WTC11 (cell line): ENCODE measurements at regions not wholly inside any gene's neighbourhood (a gene's known extent, or its start where the extent isn't known, plus 50 kb on each side); places are given as distances from the start of the nearest gene placed in this dataset.

Experiments used
- CTCF ChIP-seq: fragments of 200-600 bp; IDR thresholded peaks from 2 replicates; pipeline ENCODE4 v1.8.0; 2022; ENCODE audit warnings: antibody characterized with exemption
- ESRRA ChIP-seq: sonication (generic); formaldehyde crosslinking; IDR thresholded peaks from 2 replicates; pipeline ENCODE4 v1.8.1; 2022; ENCODE audit warnings: mild to moderate bottlenecking, missing genetic modification reagents, borderline replicate concordance
- FOXP4 ChIP-seq: sonication (generic); formaldehyde crosslinking; IDR thresholded peaks from 2 replicates; pipeline ENCODE4 v1.8.0; 2022; ENCODE audit warnings: mild to moderate bottlenecking, missing genetic modification reagents
- GRHL2 ChIP-seq: fragments of 250-450 bp; sonication (Bioruptor Pico); IDR thresholded peaks from 2 replicates; pipeline ENCODE4 v1.8.0; 2022; ENCODE audit warnings: mild to moderate bottlenecking, moderate library complexity; ENCODE audit not compliant: insufficient replicate concordance, severe bottlenecking
- JUN ChIP-seq: sonication (generic); formaldehyde crosslinking; IDR thresholded peaks from 2 replicates; pipeline ENCODE4 v1.8.0; 2023; ENCODE audit warnings: mild to moderate bottlenecking, missing genetic modification reagents
- SP1 ChIP-seq: sonication (generic); formaldehyde crosslinking; conservative IDR thresholded peaks from 2 replicates; pipeline ENCODE4 v1.8.1; 2022; ENCODE audit warnings: missing genetic modification reagents

- TF ChIP-seq CTCF, result no peak
- no peak for TF ChIP-seq ESRRA (CRISPR knock-in tag)
- no peak for TF ChIP-seq JUN (CRISPR knock-in tag)
- no peak for TF ChIP-seq FOXP4
- no peak for TF ChIP-seq SP1 (CRISPR knock-in tag)
- no peak for TF ChIP-seq GRHL2 (CRISPR knock-in tag)
Measured at GRCh38 chr2:46245869-46246268, 51.3 kb upstream of the EPAS1 start.
